Lung (tissue), 11 donors: ENCODE measurements at regions not wholly inside any gene's neighbourhood (a gene's known extent, or its start where the extent isn't known, plus 50 kb on each side); places are given as distances from the start of the nearest gene placed in this dataset.

Experiments
- ATAC-seq: fragments of 200-7000 bp; cut with Tn5 transposase; one replicate; pipeline ENCODE4 v1.9.1; 2020; ENCODE audit warnings: moderate number of reproducible peaks; ENCODE audit not compliant: insufficient read depth, low FRiP score
- DNase-seq, 3 donors: peaks; one replicate each; pipeline ENCODE4 v3.0.0-alpha.2; 2013 to 2017
- H3K27ac ChIP-seq, 2 donors: one replicate each; pipeline ENCODE4 v1.5.1; 2013; ENCODE audit warnings: mild to moderate bottlenecking in 2 of 2, moderate library complexity in 2 of 2, control low read depth in 1 of 2, inconsistent platforms in 1 of 2, low read depth in 1 of 2, low read length in 1 of 2
- H3K27me3 ChIP-seq, 3 donors: one replicate each; pipeline ENCODE4 v1.5.1; 2013; ENCODE audit warnings: low read length in 2 of 3; ENCODE audit not compliant: control insufficient read depth in 3 of 3, insufficient read depth in 3 of 3
- H3K36me3 ChIP-seq, 4 donors: one replicate each; pipeline ENCODE4 v1.5.1; 2013; ENCODE audit warnings: low read length in 4 of 4, mild to moderate bottlenecking in 1 of 4, moderate library complexity in 1 of 4; ENCODE audit not compliant: control insufficient read depth in 4 of 4, insufficient read depth in 4 of 4
- H3K4me1 ChIP-seq, 5 donors: one replicate each; pipeline ENCODE4 v1.5.1; 2013; ENCODE audit warnings: low read length in 5 of 5, mild to moderate bottlenecking in 2 of 5, moderate library complexity in 1 of 5; ENCODE audit not compliant: control insufficient read depth in 5 of 5, insufficient read depth in 5 of 5
- H3K4me3 ChIP-seq: one replicate; pipeline ENCODE4 v1.5.1; 2013; ENCODE audit warnings: mild to moderate bottlenecking, control low read depth, moderate library complexity
- H3K9ac ChIP-seq, 2 donors: one replicate each; pipeline ENCODE4 v1.5.1; 2013; ENCODE audit warnings: low read length in 2 of 2, control low read depth in 1 of 2; ENCODE audit not compliant: insufficient read depth in 1 of 2
- H3K9me3 ChIP-seq, 4 donors: one replicate each; pipeline ENCODE4 v1.5.1; 2013; ENCODE audit warnings: low read length in 3 of 4, mild to moderate bottlenecking in 1 of 4, moderate library complexity in 1 of 4; ENCODE audit not compliant: control insufficient read depth in 4 of 4, insufficient read depth in 3 of 4
- CTCF ChIP-seq: IDR thresholded peaks from 2 replicates; pipeline ENCODE4 v1.5.1; 2012; ENCODE audit warnings: mild to moderate bottlenecking; ENCODE audit errors: control extremely low read depth, extremely low read depth
- WGBS, 2 donors: extraction: QIAGEN DNeasy Blood & Tissue Kit; methylation state at CpG; one replicate each; pipeline ENCODE4 v1.1.7; 2013; 5-methylcytosine and 5-hydroxymethylcytosine counted together
- donor health status: control.
- donor health status: control.
- donor health status: Bipolar disorder and iron deficiency.
- donor health status: healthy.
- donor health status: DM: yes; HTN: yes; CAD: no.

- H3K4me3 ChIP-seq, result no peak overlapping the region
- no peaks in the 10 kb centered on the region for H3K9me3 ChIP-seq
- no peaks in the 10 kb centered on the region for H3K27me3 ChIP-seq
- H3K9ac ChIP-seq, result no peak overlapping the region
- no peak for ATAC-seq
- DNase-seq, result no peak
- H3K27ac ChIP-seq, result no peak overlapping the region
- WGBS, 2 donors, result 93 to 97% methylated on average over 1 of the region's 1 CpG
- no peak for TF ChIP-seq CTCF
- no peaks in the 10 kb centered on the region for H3K36me3 ChIP-seq
- H3K4me1 ChIP-seq, result peaks cover 0 to 6% (median 0%) of the 10 kb centered on the region in 5 donors
Observed at GRCh38 chr3:151962352-151962751, 88.9 kb downstream of the SUCNR1 start.

GRCh38 chr3:151962912-151963311, 89.5 kb downstream of the SUCNR1 start:
- Histone ChIP-seq H3K4me1 (peaks cover 0 to 6% (median 0%) of the 10 kb centered on the region in 5 donors), H3K27ac (no peak overlapping the region), H3K27me3 (no peaks in the 10 kb centered on the region), H3K9me3 (no peaks in the 10 kb centered on the region), H3K9ac (no peak overlapping the region), H3K4me3 (no peak overlapping the region), H3K36me3 (no peaks in the 10 kb centered on the region)
- no peak for TF ChIP-seq CTCF
- no peak for DNase-seq
- no peak for ATAC-seq

- no peak for DNase-seq
- Histone ChIP-seq H3K4me1 (peaks cover 0 to 6% (median 0%) of the 10 kb centered on the region in 5 donors), H3K9ac (no peak overlapping the region), H3K9me3 (no peaks in the 10 kb centered on the region), H3K27me3 (no peaks in the 10 kb centered on the region), H3K27ac (no peak overlapping the region), H3K36me3 (no peaks in the 10 kb centered on the region), H3K4me3 (no peak overlapping the region)
- 93 to 100% methylated on average over 1 of the region's 1 CpG for WGBS, 2 donors
- ATAC-seq, result no peak
- TF ChIP-seq CTCF, result no peak
Observed at GRCh38 chr3:151964743-151965142, 91.3 kb downstream of the SUCNR1 start.

GRCh38 chr3:151969026-151969642, 95.7 kb downstream of the SUCNR1 start:
- no peak for TF ChIP-seq CTCF
- DNase-seq, result no peak
- Histone ChIP-seq H3K27me3 (no peaks in the 10 kb centered on the region), H3K27ac (no peak overlapping the region), H3K9me3 (no peaks in the 10 kb centered on the region), H3K36me3 (no peaks in the 10 kb centered on the region), H3K4me1 (peaks cover 0 to 3% (median 0%) of the 10 kb centered on the region in 5 donors), H3K9ac (no peak overlapping the region), H3K4me3 (no peak overlapping the region)
- ATAC-seq, result no peak
- WGBS, 2 donors, result 75 to 82% methylated on average over 2 of the region's 2 CpGs
